NOMO-1 treated with dmso at 0.1 percent for 144 hours (cell line): ENCODE measurements at regions not wholly inside any gene's neighbourhood (a gene's known extent, or its start where the extent isn't known, plus 50 kb on each side); places are given as distances from the start of the nearest gene placed in this dataset.
"Not testable (repeated sequence)": the region's sequence is repeated elsewhere in the genome, so short reads cannot be mapped to it uniquely, and the experiment has no call there.

ENCODE experiments used
- DNase-seq: peaks from one replicate; lab custom pipeline; 2025; ENCODE audit not compliant: unreplicated experiment; lab: John Stamatoyannopoulos, UW

DNA sequence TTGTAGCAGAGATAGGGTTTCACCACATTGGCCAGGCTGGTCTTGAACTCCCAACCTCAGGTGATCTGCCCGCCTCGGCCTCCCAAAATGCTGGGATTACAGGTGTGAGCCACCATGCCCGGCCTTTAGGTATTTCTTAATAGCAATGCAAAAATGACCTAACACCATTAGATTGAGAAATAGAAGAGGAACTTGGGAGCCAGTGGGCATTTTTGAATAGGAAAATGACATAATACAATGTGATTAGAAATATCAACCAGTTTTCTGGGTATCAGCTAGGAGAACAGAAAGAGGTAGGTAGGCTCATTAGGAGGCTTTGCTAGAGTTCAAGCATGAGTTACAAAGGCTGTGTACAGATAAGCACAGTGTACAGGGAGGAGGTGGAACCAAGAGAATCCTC is 101.8 kb upstream of the TBC1D5 start:
- DNase-seq = no peak

DNA sequence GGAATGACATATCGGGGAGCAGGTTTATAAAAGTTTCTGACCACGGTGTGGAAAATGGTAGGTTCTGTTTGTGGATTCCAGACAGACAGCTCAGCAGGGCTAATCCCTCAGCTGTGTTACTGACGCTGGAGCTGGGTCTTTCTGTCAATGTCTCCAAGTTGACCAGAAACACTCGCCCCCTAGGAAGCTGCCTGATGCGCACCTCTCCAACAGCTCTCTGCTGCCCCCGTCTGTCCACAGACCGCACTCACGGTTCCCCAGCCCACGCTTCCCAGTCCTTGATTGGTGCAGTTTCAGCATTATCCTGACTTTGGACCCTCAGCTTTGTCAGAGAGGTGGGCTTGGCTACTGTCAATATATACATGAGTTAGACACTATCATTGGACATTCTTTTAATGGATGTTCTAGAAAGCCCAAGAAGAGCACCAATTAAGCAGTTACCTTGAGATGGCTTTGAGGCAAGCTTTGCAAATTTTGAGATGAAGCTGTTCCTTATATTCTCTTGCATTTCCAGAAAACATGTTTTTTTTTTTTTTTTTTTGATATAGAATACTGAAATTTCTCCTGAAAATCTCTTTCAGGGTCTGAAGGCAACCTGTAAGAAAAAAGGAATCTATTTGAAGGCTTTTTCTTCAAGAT is 98.9 kb upstream of the TBC1D5 start:
- DNase-seq = peak; percentile 26

- DNase-seq = no peak
Measured at GRCh38 chr3:17840651-17841050, 98.2 kb upstream of the TBC1D5 start.

DNA sequence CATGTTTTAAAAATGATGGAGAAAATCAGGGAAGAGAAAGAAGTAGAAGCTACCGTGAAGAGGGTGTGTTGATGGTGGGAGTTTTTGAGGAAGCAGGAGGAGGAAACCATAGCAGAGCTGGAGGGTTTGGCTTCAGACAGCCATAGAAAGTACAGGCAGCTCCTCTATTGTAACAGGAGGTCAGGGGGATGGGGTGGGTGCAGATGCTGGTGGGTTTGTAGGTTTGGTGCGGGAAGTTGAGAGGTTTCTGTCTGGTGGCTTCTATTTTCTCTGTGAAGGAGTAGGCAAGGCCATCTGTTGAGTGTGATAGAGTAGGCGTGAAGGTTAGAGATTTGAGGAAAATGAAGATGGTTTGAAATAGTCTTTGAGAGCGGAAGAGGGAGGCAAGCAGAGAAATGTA is 97.7 kb upstream of the TBC1D5 start:
- no peak for DNase-seq

GRCh38 chr3:17836919-17837318 is 94.5 kb upstream of the TBC1D5 start:
- no peak for DNase-seq

- no peak for DNase-seq
Measured at GRCh38 chr3:17836092-17836491, 93.7 kb upstream of the TBC1D5 start.

DNA sequence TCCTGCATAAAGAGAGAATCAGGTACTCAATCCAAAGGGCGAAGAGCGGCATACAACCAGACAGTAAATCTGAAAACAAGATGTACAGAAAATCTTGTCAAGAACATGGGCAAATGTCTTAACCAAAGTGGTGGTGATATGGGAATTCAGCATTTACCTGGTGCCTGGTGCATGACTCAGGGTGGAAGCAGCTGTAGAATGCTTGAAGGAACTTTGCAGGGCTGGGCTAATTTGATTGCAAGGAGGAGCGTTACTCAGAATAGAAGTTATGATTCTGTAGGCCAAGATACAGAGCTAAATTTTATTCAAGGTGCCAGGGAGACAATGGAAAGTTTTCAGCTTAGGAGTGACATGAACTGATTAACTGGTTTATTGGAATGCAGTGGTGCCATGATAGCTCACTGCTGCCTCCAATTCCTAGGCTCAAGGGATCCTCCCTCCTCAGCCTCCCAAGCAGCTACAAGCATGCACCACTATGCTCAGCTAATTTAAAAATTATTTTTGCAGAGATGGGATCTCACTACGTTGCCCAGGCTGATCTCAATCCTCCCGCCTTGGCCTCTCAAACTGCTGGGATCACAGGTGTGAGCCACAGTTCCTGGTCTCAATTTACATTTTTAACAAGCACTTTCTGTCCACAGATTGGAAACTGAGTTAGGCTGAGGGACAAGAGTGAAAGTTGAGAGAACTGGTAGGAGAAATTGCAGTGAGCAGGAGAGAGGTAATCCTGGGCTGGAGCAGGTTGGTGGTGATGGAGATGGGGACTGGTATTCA is 91.5 kb upstream of the TBC1D5 start:
- no peak for DNase-seq

DNA sequence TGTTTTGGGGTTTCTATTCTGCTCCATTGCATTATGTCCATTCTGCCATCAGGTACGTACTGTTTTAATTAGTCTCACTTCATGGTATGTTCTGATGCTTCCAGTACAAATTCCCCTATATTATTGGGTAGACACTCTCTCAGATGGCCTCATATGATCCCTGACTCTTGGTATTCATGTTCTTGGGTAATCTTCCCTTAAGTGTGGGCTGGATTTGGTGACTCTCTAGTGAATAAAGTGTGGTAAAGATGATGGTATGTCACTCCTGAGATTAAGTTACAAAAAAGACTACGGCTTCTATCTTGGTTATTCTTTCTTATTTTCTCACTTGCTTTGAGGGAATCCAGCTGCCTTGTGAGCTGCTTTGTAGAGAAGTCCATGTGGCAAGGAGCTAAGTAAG is 89.6 kb upstream of the TBC1D5 start:
- DNase-seq = no peak

- DNase-seq = no peak
Measured at GRCh38 chr3:17831366-17831765, 88.9 kb upstream of the TBC1D5 start.

GRCh38 chr3:17830788-17831187 is 88.4 kb upstream of the TBC1D5 start:
- DNase-seq = no peak

DNA sequence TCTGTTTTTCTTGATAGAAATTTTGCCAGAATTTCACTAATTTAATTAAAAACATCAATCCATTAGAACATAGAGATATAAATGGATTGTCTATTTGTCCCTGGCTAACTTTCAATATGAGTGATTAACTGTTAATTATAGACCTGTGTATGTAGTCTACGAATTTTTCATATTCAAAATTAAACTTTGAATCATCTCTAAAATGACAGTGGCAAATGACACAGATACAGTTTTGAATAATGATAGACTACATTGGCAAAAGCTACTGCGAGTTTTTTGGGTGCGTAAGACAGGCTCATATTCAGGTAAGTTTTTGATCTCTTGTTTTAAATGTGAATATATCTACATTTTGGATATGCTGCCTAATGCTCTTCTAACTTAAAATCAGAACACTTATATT is 86.0 kb upstream of the TBC1D5 start:
- no peak for DNase-seq

GRCh38 chr3:17825298-17825697 is 82.9 kb upstream of the TBC1D5 start:
- no peak for DNase-seq

GRCh38 chr3:17823816-17824215 is 81.4 kb upstream of the TBC1D5 start:
- no peak for DNase-seq

DNA sequence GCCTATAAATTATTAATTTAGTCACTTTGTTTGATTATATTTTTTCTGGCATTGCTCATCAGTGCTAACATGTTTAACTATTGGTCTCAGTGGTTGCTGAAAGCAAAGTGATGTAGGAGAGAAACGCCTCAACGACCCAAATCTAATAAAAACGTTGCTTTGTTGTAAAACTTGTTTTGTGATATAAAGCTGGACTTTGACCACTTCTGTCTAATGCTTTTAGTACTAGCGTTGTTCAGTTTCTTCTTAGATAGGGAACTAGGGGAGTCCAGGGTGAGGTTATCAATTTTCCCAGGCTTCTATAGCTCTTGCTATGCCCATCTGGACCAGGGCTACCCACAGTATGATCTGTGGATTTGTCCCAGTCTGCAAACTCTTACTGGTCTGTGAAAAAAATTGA is 80.6 kb upstream of the TBC1D5 start:
- DNase-seq = no peak

GRCh38 chr3:17820704-17821103 is 78.3 kb upstream of the TBC1D5 start:
- no peak for DNase-seq

DNA sequence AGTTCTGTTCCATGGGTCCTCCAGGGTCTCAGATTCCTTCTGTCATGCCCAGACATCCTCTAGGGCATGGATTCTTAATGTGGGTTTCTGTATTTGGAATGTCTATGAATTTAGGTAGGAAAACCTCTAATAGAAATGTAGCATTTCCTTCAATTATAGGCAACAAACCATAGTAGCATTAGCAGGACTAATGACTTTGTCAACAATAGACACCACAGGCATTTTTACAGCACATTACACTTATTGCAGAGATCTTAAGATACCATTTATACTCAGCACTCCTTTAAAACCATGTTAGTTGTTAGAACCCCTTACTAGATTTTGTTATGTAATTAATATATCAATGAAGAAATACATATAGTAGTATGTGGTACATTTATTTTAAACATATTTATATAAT is 77.8 kb upstream of the TBC1D5 start:
- DNase-seq = no peak

- not testable (repeated sequence) for DNase-seq
Measured at GRCh38 chr3:17817973-17818372, 75.5 kb upstream of the TBC1D5 start.

- DNase-seq = no peak
Measured at GRCh38 chr3:17817545-17817944, 75.1 kb upstream of the TBC1D5 start.

DNA sequence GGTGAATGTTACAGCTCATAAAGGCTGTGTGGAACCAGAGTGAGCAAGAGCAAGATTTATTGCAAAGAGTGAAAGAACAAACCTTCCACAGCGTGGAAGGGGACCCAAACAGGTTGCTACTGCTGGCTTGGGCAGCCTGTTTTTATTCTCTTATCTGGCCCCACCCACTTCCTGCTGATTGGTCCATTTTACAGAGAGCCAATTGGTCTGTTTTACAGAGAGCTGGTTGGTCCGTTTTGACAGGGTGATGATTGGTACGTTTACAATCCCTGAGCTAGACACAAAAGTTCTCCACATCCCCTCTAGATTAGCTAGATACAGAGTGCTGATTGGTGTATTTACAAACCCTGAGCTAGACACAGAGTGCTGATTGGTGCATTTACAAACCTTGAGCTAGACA is 74.4 kb upstream of the TBC1D5 start:
- not testable (repeated sequence) for DNase-seq

DNA sequence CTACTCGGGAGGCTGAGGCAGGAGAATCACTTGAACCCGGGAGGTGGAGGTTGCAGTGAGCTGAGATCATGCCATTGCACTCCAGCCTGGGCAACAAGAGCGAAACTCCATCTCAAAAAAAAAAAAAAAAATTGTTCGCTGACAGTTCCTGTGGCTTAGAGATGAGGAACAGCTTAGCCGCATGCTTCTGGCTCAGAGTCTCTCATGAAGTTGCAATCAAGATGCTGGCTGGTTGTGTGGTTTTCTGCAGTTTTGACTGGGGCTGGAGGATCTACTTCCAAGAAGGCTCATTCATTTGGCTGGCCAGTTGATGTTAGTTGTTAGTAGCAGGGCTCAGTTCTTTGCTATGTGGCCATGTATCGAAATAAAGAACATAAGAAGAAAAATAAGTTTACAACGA is 69.9 kb upstream of the TBC1D5 start:
- DNase-seq = not testable (repeated sequence)

DNA sequence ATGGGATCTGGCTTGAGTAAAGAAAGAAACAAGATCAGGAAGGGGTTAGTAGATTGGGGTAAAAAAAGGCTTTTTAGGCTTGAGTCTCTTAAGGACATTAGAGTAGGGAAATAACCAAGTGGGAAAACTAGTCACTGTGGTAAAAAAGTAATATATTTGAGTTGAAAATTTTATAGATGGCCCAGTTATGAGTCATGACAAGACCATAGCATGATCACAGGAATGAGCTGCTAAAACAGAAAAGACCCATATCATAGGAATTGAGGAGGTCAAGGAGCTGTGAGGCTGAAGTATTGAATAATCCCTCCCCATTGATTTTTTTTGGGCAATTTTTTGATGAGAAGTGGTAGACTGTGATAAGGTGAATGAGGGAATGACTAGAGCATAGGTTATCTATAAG is 69.2 kb upstream of the TBC1D5 start:
- no peak for DNase-seq

GRCh38 chr3:17810759-17811158 is 68.3 kb upstream of the TBC1D5 start:
- DNase-seq = no peak

GRCh38 chr3:17808994-17809393 is 66.6 kb upstream of the TBC1D5 start:
- no peak for DNase-seq
